NCI-H748 (cell line): ENCODE measurements at regions not wholly inside any gene's neighbourhood (a gene's known extent, or its start where the extent isn't known, plus 50 kb on each side); places are given as distances from the start of the nearest gene placed in this dataset.

ENCODE experiments used
- DNase-seq: peaks from one replicate; lab custom pipeline; 2025; ENCODE audit not compliant: unreplicated experiment; lab: John Stamatoyannopoulos, UW

- no peak for DNase-seq
Measured at GRCh38 chr4:18934197-18934596, 912.6 kb upstream of the LCORL start.

- DNase-seq = no peak
Measured at GRCh38 chr4:18932730-18933339, 911.3 kb upstream of the LCORL start.

- no peak for DNase-seq
Measured at GRCh38 chr4:18931643-18932377, 910.3 kb upstream of the LCORL start.

- DNase-seq = no peak
Measured at GRCh38 chr4:18930487-18930886, 908.9 kb upstream of the LCORL start.

GRCh38 chr4:18923496-18924161, 902.1 kb upstream of the LCORL start:
- DNase-seq = peak; percentile 3

GRCh38 chr4:18917689-18918088, 896.1 kb upstream of the LCORL start:
- no peak for DNase-seq

GRCh38 chr4:18914182-18914581, 892.6 kb upstream of the LCORL start:
- no peak for DNase-seq

GRCh38 chr4:18894928-18895327, 873.4 kb upstream of the LCORL start:
- no peak for DNase-seq

- no peak for DNase-seq
Measured at GRCh38 chr4:18882468-18882867, 860.9 kb upstream of the LCORL start.

- DNase-seq = no peak
Measured at GRCh38 chr4:18881556-18881955, 860.0 kb upstream of the LCORL start.

GRCh38 chr4:18880871-18881270, 859.3 kb upstream of the LCORL start:
- DNase-seq = no peak

GRCh38 chr4:18878561-18878960, 857.0 kb upstream of the LCORL start:
- no peak for DNase-seq

- DNase-seq = no peak
Measured at GRCh38 chr4:18869166-18869565, 847.6 kb upstream of the LCORL start.

- DNase-seq = no peak
Measured at GRCh38 chr4:18860836-18861530, 839.4 kb upstream of the LCORL start.

GRCh38 chr4:18859468-18859867, 837.9 kb upstream of the LCORL start:
- DNase-seq = no peak

- DNase-seq = peak; percentile 24
Measured at GRCh38 chr4:18858229-18858922, 836.8 kb upstream of the LCORL start.

GRCh38 chr4:18850867-18851266, 829.3 kb upstream of the LCORL start:
- peak; percentile 6 for DNase-seq

- DNase-seq = peak; percentile 0
Measured at GRCh38 chr4:18847249-18847890, 825.8 kb upstream of the LCORL start.

- no peak for DNase-seq
Measured at GRCh38 chr4:18846313-18846712, 824.8 kb upstream of the LCORL start.

- DNase-seq = no peak
Measured at GRCh38 chr4:18844726-18845125, 823.2 kb upstream of the LCORL start.

GRCh38 chr4:18842431-18842830, 820.9 kb upstream of the LCORL start:
- DNase-seq = no peak
